ENCODE measurements at regions not wholly inside any gene's neighbourhood (a gene's known extent, or its start where the extent isn't known, plus 50 kb on each side); places are given as distances from the start of the nearest gene placed in this dataset.

DNA sequence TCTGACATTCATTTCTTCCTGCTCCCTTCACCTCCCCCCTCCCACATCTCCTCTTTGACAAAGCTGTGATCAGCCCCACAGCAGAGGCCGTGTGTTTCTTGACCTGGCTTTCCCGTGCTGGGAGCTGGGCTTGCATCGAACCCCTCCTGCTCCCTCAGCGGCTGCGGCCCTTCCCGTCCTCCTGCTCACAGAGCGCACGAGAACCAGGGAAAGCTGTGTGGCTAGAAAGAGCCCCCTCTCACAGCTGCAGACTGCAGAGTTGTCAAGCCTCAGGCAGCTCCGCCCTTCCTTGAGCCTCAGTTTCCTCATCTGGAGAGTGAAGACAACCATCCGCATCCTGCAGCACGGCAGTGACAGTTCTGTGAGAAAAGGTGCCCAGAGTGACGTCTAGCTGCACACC, 65.7 kb upstream of the GLI2 start:
- DNase-seq, result no peak

DNA sequence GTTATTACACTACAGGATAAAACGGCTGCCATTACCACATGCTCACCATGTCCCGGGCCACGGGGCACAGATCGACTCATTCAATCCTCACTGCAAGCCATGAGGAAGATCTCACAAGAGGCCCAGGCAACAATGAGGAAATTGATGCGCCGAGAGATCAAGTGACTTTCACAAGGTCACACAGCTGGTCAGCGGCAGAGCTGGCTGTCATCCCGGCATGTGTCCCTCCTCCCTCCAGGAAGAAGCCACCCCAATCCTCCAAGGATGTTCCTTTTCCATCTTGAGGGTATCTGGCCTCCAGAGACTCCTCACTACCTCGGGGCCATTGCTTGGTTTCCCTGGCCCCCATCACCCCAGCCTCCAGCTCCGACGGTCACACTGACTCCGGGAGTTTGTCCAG, 65.3 kb upstream of the GLI2 start:
- no peak for DNase-seq

GRCh38 chr2:120670771-120671480, 64.7 kb upstream of the GLI2 start:
- no peak for DNase-seq

DNA sequence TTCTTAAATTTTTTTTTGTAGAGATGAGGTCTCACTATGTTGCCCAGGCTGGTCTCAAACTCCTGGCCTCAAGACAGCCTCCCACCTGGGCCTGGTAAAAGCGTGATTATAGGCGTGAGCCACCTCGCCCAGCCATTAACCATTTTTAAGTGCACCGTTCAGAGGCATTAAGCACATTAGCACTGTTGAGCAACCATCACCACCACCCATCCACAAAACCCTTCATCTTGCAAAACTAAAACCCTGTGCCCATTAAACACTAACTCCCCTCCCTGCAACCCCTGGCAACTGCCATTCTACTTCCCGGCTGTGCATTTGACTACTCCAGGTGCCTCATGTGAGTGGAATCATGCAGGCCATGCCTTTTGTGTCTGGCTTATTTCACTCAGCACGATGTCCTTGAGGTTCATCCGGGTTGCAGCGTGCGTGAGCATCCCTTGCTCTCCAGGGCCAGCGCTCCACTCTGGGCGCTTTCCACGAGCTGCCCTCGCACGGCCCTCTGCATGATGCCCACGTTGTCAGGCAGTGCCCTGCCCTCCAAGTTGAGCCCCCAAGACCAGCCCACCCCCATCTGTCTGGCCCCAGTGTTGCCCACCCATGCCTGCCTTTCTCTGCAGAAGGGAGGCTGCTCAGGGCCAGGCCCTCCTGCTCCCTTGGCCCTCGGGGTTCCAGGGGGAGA, 63.0 kb upstream of the GLI2 start:
- no peak for DNase-seq

GRCh38 chr2:120673205-120673550, 62.5 kb upstream of the GLI2 start:
- DNase-seq, result no peak

- no peak for DNase-seq
These were observed 62.1 kb upstream of the GLI2 start for GRCh38 chr2:120673571-120674061.

DNA sequence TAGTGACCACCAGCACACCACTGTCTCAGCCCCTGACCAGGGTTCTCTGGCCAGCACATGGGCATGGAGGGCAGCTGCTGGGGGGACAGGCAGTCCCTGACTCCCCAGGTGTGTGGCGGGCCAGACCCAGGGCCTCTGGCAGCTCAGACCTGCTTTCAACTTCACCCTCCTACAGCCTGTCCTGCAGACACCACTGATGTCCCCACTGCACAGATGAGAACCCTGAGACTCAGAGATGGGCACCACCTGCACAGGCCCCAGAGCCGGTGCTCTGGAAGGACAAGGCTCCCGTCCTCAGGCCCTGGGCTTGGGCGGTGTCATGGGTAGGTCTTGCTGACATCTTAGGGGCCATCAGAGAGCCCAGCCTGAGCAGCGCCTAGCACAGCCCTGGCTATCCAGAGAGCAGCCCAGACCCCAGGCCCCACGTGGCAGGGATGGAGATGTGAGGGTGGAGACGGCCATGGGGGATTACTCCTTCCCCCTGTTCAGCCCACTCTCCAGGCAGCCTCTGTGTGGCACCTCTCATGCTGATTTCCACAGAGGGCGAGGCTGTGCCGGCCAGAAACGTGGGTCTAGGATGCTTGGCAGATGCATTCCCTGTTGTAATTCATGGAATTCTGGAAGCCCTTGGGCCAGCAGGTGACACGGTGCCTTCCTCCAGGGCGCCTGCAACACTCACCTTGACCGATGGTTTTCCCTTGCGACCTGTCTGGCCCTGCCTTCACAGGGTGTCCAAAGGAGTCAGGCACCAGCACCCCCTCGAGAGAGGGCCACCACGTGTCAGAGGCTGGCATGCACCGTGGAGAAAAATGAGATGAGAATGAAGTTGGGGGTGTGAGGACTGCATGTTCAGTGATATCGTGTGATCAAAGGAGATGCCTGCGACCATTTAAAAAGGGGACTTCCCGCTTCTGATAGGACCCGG, 61.2 kb upstream of the GLI2 start:
- DNase-seq, result no peak

- peak; percentile 33 for DNase-seq
These were observed 60.1 kb upstream of the GLI2 start for GRCh38 chr2:120675460-120676130.

DNA sequence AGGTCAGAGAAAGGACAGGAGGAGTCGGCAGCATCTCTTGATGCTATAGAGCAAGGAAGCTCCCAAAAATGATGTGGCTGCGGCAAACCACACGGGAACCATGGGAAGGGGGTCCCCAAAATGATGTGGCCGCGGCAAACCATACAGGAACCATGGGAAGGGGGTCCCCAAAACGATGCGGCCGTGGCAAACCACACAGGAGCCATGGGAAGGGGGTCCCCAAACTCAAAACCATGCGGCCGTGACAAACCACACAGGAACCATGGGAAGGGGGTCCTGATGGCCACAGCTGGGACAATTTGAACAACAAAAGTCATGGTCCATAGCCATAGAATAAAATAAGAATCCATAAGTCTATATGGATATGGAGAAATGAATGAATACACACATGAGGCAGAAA, 58.4 kb upstream of the GLI2 start:
- DNase-seq, result no peak

DNA sequence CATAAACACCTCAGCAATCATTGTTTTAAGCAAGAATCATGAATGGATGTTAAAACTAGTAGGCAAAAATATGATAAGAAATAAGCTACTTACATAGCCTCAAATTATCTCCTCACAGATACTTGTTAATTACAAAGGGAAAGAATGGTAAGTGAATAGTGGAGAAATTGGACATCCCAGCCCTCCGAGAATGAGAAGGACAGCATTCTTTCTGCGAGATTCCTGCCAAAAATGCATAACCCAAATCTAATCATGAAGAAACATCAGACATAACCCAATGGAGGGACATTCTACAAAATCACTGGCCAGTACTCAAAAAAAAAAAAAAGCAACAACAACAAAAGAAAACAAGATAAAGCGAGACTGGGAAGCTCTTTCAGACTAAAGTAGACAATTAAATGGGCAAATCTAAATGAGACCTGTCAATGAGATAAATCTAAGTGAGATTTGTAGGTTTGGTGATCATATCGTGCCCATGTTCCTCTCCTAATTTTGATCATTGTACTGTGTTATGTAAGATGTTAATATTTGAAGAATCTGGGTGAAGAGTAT, 57.9 kb upstream of the GLI2 start:
- DNase-seq, result no peak

DNA sequence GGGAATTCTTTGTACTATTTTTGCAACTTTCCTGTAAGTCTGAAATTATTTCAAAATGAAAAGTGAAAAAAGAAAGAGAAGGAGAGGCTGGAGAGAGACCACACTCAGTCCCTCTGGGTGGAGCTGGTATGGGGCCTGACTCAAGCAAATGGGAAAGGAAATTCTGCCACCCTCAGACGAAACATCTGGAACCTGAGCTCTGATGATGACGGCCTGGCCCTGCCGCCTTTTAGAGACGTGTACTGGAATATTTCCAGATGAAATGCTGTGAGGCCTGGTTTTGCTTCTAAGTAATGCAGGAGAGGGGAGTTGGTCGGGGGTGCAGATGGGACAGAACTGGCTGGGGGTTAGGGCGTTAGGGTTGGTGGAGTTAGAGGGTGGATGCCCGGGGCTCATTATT, 57.4 kb upstream of the GLI2 start:
- DNase-seq, result no peak

- DNase-seq, result no peak
These were observed 56.7 kb upstream of the GLI2 start for GRCh38 chr2:120678926-120679325.

GRCh38 chr2:120679526-120679925, 56.1 kb upstream of the GLI2 start:
- no peak for DNase-seq

DNA sequence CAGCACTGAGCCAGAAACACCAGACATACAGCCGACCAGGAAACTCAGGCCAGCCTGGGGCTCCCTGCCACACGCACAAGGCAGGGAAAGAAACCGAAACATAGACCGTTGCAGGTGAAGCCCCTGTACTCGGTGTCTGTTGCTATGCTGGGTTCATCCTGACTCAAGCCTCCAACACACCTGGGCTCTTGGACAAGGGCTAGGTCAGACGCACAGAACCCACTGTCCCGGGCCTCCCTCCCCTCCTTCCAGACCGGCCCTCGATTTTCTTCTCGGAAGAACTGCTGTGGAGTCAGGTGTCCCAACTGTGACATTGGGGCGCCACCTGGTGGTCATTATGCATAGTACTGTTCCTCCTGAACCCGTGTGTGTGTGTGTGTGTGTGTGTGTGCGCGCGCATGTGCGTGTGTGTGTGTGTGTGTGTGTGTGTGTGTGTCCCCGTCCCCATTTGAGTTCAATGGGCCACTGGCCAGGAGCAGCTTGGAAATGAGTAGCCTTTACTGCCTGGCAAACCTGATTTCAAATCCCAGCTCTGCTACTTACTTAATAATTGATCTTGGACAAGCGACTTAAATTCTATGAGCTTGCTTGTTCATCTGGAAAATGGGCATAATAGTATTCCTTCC, 55.4 kb upstream of the GLI2 start:
- peak; percentile 80 for DNase-seq

DNA sequence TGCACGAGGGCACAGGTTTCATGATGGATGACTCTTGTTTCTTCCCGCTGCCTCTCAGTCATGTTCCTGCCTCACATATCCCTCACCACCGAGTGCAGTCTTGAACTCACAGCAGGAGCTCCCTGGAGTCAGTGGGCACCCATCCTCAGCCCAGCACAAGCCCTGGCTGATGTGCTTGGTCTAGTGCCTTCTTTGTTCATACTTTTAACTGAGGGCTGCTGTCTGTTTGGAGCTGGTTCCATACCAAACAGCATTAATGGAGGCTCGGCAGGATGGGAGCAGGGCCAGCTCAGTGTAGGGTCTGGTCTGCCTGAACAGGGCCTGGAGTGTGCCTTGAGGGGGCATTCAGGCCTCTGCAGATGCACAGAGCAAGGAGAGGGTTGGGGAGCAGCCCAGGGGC, 54.5 kb upstream of the GLI2 start:
- DNase-seq, result no peak

DNA sequence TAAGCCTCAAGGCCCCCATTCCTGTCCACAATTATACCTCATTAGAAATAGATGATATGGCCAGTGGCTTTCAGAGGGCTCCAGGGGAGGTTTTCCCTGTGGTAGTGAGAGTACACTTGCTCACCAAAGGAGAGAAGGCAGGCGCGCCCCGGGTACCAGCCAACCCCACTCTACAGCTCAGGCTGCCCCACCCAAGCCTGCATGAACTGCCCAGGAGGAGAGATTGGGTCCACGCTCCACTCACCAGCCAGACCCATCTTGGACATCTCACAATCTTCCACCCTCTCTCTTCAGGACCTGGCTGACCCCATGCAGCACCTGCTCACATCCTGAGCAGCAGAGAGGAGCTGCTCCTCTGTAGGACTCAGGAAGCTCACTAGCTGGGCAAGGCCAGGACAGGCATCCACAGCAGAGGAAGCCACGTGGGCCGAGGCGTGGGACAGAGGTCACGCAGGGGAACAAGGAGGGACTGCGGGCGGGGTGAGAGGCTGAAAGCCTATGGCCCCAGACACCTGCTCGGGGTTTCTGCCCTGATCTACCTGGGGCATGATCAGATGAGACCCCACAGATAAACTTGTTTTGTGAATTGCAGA, 53.9 kb upstream of the GLI2 start:
- DNase-seq, result no peak

DNA sequence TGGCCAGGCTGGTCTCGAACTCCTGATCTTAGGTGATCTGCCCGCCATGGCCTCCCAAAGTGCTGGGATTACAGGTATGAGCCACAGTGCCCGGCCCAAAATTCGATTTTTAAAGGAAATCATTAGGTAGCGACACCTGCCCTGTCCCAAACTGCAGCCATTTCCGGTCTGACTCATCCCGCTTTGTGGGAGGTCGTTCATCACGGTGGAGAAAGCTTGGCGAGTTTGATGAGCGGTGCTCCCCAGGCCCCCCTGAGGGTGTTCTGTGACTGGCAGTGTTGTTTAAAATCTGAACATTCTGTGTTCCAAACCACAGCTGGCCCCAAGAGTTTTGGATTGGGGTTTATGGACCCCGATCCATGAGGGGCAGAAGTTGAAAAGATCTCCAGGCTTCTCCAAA, 53.0 kb upstream of the GLI2 start:
- DNase-seq, result no peak

GRCh38 chr2:120683081-120683480, 52.6 kb upstream of the GLI2 start:
- DNase-seq, result no peak

- no peak for DNase-seq
These were observed 52.0 kb upstream of the GLI2 start for GRCh38 chr2:120683701-120684100.

- peak; percentile 35 for DNase-seq
These were observed 51.2 kb upstream of the GLI2 start for GRCh38 chr2:120684289-120685065.

All from amniotic stem cell (primary cell).